GM21529 (cell line): ENCODE measurements at regions not wholly inside any gene's neighbourhood (a gene's known extent, or its start where the extent isn't known, plus 50 kb on each side); places are given as distances from the start of the nearest gene placed in this dataset.
A peak's percentile ranks its signal among the peaks of the same experiment; 100 is the strongest.
"Not testable (repeated sequence)": the region's sequence is repeated elsewhere in the genome, so short reads cannot be mapped to it uniquely, and the experiment has no call there.

Experiments used
- ATAC-seq: cut with Tn5 transposase; IDR thresholded peaks from one replicate; pipeline ENCODE4 v1.9.1; 2021; ENCODE audit not compliant: unreplicated experiment

DNA sequence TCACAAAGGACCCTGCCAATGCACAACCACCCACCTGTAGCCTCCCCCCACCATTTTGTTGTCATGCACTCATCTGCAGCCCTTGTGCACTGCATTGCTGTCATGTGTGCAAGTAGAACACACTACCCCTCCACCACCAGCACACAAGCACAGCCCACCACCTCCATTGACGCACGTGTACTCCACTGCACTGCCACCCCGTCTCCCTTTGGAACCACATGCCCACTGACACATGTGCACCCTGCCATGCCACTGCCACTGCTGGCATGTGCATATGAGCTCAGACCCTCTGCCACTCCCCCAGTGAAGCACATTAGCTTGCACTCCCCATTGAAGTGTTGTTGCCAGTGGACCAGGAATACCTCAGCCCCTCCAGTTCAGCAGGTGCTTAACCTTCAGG is 530.3 kb upstream of the ACO1 start:
- ATAC-seq: no peak

DNA sequence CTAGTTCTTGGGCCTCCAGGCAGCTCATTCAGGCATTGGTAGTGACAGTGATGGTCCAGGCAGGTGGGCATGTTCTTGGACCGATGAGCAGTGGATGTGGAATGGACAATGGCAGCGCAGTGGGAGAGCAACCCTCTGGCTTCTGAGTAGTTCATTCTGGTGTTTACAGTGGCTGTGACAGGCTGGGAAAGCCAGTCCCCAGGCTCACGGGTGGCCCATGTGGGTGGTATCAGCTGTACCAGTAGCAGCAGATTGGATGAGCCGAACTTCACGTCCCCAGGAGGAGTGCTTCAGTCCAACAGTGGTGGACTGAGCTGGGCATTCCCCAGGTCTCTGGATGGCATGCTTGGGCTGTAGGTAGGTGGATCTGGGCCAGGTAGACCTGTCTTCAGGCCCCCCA is 515.6 kb upstream of the ACO1 start:
- ATAC-seq: no peak

DNA sequence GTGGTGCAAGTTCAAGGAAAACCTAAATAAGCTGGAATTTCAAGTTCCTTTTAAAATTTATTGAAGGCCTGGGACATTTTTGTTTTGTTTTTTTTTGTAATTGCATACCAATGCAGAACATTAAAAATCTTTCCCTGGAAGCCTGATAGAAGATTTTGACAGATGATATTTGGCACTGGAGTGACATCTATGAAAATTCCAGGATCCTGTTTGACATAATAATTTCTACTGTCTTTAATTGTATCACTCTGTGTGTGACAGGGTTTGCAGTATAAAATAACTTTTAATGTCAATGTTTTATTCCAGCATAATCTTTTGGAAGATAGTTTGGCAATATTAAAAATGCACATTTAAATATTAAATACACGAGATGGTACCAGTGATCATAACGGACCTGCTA is 514.2 kb upstream of the ACO1 start:
- ATAC-seq: no peak

DNA sequence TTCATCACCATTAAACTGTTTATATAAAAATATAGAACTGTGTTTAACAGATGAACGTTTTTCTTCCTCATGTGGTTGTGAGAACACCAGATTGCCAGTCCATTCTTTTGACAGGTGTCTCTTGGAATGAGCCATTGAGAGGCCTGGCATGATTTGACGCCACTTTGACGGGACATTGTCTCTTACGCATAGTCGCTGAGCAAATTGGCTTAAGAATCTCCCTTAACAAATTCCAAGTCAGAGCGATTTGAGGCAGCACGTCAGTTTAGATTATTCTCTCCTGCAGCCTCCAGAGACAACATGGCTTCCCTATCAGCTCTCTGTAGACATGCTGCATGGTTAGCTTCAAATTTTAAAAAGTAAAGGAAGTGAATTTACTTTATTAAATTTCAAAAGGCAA is 510.7 kb upstream of the ACO1 start:
- ATAC-seq: no peak

DNA sequence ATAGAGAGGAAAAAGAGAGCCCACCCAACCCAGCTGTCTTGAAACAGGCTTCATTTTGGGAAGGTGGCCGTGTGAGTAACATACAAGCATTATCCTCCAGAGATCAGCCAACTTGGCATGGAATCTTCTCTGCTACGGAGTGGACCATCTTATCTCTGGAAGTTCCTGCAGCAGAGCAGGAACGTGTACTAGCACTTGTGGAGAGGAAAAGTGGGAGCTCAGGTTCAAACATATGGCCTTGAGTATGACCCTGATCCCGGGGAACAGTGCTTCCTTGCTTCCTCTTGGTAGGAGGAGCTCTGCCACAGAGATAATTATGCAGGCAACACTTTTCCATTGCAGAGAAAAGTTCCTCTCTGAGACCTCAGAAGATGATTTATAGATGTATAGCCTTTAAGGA is 490.4 kb upstream of the ACO1 start:
- ATAC-seq: no peak

DNA sequence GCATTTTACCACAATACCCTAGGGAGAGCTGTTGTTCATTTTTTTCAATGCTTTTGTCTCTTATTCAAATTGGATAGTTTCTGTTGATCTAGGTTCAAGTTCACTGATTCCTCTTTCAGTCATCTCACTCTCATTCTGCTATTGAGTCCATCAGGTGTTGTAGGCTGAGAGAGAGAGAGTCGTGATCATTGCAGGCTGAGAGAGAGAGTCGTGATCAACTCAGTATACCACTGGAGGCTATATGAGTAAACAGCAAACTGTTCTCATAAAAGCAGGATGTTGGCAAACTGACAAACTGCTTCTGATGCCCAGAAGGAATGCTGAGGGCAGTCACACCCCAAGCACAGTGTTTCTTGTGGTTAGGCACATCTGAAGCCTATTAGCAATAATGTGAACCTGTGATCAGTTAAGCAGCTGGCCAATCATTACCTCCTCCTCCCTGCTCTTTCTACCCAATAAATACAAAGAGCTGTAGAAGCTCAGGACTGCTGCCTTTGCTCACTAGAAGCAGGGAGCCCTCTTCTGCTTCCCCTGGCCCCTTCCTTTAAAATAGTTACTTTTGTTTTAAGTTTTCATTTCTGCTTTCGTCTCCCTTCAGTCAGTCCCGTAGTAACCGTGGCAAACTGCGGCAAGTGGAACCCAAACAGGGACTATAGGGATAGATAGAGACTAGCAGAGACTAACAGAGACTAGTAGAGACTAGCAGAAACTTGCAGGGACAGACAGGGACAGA is 476.1 kb upstream of the ACO1 start:
- ATAC-seq: peak; percentile 86

DNA sequence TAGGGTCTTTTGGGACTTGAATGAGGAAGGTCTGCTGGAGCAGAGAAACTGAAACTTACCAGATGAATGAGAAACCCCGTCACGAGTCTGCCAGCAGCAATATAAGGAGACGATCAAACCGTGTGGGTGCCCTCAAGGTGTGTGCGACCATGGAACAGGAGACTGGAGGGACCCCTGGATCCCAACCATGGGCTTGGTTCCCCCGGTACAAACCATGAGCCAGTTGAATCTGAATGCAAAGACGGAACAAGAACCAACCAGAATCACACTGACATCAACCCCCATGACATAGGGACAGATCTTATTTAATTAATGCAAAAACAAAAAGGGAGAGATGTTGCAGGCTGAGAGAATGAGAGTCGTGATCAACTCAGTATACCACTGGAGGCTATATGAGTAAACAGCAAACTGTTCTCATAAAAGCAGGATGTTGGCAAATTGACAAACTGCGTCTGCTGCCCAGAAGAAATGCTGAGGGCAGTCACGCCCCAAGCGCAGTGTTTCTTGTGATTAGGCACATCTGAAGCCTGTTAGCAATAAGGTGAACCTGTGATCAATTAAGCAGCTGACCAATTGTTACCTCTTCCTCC is 475.5 kb upstream of the ACO1 start:
- ATAC-seq: no peak

DNA sequence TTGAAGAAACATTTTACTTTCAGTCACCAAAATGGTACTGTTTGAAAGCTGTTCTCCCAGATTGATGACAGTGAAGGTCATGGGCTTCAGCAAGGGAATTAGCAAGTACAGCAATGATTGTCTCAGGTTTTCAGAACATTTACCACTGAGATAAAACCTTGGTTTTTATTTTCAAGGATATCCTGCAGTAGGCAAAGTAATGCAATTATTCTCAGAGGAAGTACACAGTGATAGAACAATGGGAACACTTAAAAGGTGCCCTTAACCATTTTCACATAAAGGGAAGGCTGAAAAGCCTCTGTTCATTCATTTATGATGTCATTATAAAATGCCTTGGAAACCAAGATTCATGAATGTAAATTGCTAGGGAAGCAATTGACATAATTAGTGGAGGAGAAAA is 471.8 kb upstream of the ACO1 start:
- no peak for ATAC-seq

DNA sequence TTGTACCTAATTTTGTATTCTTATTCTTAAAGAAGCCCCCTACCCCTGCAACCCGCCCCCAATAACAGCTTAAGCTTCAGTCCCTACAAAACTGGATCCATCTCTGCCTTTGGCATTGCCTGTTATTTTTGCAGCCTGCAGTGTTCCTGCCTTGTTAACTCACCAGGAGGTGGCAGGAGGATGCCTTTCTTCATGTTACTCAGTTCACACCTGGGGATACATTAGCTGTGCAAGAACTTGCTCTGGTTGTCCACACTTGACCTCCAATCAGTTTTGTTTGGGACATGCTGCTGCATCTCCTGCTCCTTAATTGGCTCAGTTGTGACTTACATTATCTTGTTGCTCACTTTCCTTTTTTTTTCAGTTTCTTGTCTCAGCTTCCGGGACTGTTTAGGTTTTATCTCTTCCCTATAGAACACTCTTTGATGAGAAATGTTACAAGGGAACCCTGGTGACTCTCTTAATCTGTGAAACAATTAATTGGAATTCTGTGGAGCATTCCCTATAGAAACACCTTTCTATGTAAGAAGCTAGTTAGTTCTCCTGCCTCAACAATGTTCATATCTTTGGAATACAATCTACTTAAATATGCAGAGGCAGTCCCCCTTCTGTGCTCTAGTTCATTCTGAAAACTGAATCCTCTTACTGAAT is 467.7 kb upstream of the ACO1 start:
- peak; percentile 58 for ATAC-seq

DNA sequence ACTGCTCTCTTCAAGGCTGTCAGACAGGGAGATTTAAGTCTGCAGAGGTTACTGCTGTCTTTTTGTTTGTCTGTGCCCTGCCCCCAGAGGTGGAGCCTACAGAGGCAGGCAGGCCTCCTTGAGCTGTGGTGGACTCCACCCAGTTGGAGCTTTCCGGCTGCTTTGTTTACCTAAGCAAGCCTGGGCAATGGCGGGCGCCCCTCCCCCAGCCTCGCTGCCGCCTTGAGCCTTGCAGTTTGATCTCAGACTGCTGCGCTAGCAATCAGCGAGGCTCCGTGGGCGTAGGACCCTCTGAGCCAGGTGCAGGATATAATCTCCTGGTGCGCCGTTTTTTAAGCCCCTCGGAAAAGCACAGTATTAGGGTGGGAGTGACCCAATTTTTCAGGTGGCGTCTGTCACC is 446.7 kb upstream of the ACO1 start:
- ATAC-seq: not testable (repeated sequence)

DNA sequence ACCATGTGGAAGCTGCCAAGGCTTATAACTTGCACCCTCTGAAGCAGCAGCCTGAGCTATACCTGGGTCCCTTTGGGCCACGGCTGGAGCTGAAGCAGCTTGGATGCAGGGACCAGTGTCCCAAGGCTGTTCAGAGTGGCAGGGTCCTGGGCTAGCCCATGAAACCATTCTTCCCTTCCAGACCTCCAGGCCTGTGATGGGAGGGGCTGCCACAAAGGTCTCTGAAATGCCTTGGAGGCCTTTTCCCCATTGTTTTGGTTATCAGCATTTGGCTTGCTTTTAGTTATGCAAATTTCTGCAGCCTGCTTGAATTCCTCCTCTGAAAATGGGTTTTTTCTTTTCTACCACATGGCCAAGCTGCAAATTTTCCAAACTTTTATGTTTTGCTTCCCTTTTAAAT is 433.7 kb upstream of the ACO1 start:
- ATAC-seq: no peak

DNA sequence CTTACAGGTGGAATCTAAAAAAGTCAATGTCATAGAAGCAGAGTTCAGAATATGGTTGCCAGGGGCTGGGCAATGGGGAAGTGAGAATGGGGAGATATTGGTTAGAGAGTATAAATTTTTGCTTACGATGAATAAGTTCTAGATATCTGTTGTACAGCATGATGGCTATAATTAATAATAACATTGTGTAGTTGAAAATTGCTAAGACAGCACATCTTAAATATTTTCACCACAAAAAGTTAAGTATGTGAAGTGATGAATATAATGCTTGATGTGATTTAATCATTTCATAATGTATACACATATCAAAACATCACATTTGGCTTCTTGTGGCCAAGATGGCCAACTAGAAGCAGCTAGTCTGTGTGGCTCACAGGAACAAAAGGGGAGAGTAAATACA is 425.9 kb upstream of the ACO1 start:
- ATAC-seq: no peak

DNA sequence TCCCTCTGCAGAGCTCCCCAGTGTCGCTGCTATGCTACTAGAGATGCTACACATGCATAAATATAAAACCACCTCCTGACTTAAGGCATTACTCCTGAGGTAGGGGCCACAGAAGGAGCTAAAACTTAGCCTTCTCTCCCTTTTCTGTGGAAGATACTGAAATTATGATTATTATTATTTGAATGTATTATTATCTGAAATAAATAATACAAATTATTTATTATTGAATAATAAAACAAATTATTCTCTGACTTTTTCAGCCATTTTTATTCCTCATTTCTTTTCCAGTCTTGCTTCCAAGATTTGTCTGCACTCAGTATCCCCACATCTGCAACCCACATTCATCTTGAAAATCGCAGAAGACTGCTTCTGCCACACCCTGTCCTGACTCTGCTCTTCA is 414.9 kb upstream of the ACO1 start:
- no peak for ATAC-seq

DNA sequence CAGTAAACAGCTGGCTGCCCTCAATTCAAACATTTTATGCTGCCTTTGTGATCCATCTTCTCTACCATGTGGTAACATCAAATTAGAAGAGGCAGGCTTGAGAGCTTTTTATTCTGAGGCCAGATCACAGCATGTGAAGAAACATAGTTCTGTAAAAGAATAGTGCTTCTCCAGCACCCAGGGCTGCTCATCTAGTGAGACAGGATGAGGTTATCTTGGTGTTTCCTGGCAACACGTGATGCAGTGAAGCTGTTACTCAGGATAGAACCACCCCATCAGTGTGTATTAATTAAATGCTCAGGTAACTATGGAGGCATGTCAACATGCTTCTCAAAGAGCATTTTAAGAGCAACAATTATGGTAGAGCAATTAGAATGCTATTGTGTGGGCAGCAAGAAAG is 400.5 kb upstream of the ACO1 start:
- no peak for ATAC-seq

DNA sequence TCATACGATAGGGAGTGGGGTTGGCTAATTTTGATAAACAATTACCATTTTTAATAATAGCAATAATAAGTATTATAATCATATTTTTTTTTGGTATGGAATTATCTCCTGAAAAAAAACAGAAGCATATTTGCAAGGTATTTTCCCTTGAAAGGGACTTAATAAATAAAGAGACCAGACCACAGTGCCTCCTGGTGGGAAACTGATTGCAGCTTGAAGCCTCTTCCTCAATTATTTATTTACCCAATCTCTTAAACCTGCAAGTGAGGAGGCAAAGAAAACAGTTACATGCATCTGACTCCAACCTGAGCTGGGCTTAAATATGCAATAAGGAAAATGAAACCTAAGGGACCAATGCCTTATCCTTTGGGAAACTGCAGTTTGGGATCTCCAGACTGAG is 388.1 kb upstream of the ACO1 start:
- no peak for ATAC-seq

DNA sequence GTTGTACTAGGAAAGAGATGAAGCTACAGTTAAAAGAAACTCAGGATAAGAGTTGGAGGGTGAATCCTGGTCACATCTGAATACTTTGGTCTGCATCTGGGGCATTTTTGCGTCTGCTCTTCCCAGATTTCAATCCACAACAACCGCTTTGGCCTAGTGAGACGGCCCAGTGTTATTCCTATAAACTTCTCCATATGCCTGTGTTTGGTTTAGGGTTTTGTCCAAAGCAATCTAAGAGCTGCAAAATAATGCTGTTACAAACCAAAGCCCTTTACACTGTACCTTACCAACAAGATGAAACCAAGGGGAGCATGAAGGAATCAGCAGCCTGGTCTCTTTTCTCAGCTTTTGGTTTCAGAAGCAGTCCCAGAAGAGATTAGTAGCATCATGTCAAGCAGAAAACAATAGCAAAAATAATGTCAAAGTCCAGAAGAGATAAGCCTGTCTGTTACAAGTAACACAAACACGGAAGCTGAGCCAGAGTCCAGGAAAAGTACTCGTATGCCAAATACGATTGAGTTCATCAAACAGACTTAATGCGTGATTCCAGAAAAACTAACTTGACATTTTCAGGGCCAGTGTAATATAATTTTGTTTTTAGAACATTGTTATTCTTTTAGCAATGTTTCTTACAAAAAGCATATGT is 379.9 kb upstream of the ACO1 start:
- no peak for ATAC-seq

DNA sequence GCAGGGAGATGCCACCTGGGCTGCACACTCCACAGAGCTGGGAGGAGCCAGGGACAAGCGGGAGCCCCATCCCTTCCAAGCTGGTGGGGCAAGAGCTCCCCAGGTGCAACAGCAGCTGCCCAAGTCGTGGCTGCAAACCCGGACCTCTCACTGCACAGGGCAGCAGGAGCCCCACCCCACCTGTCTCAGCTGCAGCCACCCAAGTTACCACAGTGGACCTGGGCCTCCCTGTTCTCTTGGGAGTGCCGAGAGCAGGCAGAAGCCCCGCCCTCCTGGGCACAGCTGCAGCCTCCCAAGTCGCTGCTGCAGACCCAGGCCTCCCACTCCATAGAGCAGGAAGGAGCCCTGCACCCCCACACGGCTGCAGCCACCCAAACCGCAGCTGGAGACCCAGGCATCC is 374.1 kb upstream of the ACO1 start:
- ATAC-seq: no peak

DNA sequence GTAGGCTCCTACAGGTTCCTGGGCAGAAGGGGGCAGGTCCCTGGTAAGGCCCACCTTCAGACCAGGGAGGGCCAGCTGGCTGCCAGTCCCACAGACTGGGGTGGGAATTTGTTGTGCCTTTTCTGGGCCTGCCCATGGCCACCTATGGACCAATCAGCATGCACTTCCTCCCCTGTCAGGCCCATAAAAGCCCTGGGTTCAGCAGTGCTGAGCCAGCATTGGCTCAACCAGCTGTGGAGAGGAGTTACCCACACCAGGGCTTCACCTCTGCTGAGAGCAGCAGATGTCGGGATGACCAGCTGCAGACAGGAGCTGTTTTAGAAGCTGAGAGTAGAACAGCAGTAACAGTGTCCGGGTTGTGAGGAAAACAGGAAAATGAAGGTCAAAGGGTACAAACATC is 373.4 kb upstream of the ACO1 start:
- no peak for ATAC-seq

DNA sequence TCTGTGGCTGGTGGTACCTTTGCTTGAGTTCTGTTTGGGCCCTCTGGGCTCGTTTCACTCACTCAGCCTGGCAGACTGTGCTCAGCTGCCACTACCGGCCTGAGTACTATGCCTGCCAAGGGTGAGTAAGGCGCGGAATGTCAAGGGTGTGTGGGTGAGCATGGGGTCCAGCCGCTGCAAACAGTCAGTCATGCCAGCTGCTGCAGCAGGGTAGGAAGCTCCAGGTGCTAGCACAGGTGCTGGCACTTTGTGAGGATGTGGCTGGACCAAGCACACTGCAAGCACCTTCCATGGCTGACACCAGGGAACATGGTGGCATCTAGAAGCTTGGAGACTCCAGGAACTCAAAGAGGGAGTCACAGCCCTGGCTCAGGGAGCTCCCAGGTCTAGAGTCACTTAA is 368.6 kb upstream of the ACO1 start:
- no peak for ATAC-seq

DNA sequence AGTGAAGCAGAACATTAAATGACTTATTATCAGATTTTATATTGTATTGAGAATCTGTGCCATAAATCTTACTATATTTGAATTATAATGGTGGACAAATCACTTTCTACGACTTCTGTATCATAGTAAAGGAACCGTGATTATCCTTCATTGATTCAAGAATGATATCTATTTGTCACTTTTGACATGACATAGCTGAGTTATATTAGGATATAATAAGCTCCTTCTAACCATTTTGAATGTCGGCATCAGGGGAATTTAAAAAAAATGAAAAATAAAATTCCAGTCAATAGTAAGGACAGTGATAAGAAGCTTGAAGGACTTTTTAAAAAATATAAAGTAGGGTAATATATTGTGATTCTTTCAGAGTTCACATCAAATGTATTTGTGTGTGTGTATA is 338.9 kb upstream of the ACO1 start:
- no peak for ATAC-seq

DNA sequence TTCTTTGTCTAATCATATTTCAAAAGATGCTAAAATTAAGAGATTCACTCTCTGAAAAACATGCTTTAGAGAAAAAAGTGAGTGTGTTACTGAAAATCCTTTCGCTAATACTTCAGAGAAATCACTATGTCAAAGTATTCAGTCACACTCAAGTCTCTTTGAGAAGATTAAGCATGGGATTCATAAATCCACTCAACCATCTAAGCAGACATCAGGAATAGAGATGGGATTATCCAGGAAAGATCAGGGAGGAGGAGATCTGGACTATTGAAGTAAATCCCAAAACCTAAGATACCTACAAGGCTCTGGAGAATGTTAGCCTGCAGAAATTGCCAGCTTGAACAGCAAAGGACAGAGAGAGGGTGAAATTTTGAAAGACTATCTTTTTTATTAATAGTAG is 317.2 kb upstream of the ACO1 start:
- no peak for ATAC-seq

DNA sequence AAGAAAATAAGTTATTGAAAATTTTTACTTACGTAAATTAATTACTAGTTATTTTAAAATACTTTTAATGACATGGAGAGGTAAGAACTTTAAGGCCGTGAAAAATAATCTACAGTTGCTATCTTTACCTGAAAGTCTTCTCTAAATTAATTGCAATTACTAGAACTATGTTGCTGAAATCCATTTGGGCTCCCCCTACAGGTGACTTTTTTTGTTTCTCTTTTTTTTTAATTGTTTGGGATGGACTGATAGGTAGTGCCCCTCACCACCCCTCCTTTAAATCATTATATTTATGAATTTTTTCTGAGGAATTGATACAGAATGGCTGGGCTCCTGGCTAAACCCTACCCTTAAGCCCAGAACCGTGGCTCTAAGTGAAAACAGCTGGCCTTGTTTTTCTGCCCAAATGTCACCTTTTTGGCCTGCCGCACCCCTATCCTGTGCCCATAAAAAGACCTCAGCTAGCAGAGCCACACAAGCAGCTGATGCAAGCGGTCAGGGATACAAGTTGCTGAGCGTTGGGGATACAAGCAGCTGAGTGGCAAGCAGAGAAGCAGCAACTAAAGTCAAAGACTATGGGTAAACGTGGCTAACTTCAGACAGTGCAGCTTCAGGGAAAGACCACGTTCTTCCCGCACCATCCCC is 315.2 kb upstream of the ACO1 start:
- ATAC-seq: no peak
